H1 (cell line): ENCODE measurements at regions not wholly inside any gene's neighbourhood (a gene's known extent, or its start where the extent isn't known, plus 50 kb on each side); places are given as distances from the start of the nearest gene placed in this dataset.
A peak's percentile ranks its signal among the peaks of the same experiment; 100 is the strongest.

ENCODE experiments used
- HDAC2 ChIP-seq, 2 experiments: fragments of 300-600 bp in 1 of 2; sonication (generic) in 1 of 2; IDR thresholded peaks; 2 replicates each; pipeline ENCODE4 v1.6.1; 2011 to 2012; ENCODE audit warnings: low read depth in 2 of 2, low read length in 2 of 2, mild to moderate bottlenecking in 2 of 2, moderate library complexity in 2 of 2, borderline replicate concordance in 1 of 2, inconsistent platforms in 1 of 2
- TF ChIP-seq, protein P1 (sequence below): fragments of 300-600 bp; sonication (generic); IDR thresholded peaks from 2 replicates; pipeline ENCODE4 v1.7.1; 2012; ENCODE audit warnings: low read length, moderate library complexity, mild to moderate bottlenecking, inconsistent platforms; ENCODE audit not compliant: insufficient replicate concordance
- TF ChIP-seq, protein P2 (sequence below): IDR thresholded peaks from 2 replicates; pipeline ENCODE4 v1.6.1; 2012; ENCODE audit warnings: inconsistent platforms
- TF ChIP-seq, protein P3 (sequence below): IDR thresholded peaks from 2 replicates; pipeline ENCODE4 v1.6.1; 2011; ENCODE audit warnings: low read length, improper control_type of control experiment

DNA sequence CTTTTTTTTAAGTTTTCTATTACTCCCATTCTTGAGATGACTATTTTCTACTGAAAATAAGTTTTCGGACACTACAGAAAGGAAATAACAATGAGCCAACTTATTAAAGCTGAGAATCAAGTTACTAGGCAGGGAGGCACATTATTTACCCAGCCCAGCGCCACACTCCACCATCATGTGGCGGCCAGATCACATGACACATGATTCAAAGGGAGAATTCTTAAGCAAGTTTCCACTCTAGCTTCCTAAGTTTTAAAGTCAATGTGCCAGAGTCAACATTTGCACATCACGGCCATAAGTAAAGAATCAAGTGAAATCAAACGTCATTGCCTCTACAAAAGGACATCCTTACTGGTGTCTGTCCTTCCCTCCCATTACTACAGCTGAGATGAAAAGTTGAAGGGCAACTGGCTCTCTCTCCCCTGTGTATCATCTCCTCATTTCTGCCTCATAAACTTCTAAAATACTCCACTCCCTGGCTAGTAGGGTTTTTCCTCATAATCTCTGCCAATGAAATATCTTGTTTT is 81.7 kb downstream of the KLF12 start (continued):
- TF ChIP-seq, protein P1, sequence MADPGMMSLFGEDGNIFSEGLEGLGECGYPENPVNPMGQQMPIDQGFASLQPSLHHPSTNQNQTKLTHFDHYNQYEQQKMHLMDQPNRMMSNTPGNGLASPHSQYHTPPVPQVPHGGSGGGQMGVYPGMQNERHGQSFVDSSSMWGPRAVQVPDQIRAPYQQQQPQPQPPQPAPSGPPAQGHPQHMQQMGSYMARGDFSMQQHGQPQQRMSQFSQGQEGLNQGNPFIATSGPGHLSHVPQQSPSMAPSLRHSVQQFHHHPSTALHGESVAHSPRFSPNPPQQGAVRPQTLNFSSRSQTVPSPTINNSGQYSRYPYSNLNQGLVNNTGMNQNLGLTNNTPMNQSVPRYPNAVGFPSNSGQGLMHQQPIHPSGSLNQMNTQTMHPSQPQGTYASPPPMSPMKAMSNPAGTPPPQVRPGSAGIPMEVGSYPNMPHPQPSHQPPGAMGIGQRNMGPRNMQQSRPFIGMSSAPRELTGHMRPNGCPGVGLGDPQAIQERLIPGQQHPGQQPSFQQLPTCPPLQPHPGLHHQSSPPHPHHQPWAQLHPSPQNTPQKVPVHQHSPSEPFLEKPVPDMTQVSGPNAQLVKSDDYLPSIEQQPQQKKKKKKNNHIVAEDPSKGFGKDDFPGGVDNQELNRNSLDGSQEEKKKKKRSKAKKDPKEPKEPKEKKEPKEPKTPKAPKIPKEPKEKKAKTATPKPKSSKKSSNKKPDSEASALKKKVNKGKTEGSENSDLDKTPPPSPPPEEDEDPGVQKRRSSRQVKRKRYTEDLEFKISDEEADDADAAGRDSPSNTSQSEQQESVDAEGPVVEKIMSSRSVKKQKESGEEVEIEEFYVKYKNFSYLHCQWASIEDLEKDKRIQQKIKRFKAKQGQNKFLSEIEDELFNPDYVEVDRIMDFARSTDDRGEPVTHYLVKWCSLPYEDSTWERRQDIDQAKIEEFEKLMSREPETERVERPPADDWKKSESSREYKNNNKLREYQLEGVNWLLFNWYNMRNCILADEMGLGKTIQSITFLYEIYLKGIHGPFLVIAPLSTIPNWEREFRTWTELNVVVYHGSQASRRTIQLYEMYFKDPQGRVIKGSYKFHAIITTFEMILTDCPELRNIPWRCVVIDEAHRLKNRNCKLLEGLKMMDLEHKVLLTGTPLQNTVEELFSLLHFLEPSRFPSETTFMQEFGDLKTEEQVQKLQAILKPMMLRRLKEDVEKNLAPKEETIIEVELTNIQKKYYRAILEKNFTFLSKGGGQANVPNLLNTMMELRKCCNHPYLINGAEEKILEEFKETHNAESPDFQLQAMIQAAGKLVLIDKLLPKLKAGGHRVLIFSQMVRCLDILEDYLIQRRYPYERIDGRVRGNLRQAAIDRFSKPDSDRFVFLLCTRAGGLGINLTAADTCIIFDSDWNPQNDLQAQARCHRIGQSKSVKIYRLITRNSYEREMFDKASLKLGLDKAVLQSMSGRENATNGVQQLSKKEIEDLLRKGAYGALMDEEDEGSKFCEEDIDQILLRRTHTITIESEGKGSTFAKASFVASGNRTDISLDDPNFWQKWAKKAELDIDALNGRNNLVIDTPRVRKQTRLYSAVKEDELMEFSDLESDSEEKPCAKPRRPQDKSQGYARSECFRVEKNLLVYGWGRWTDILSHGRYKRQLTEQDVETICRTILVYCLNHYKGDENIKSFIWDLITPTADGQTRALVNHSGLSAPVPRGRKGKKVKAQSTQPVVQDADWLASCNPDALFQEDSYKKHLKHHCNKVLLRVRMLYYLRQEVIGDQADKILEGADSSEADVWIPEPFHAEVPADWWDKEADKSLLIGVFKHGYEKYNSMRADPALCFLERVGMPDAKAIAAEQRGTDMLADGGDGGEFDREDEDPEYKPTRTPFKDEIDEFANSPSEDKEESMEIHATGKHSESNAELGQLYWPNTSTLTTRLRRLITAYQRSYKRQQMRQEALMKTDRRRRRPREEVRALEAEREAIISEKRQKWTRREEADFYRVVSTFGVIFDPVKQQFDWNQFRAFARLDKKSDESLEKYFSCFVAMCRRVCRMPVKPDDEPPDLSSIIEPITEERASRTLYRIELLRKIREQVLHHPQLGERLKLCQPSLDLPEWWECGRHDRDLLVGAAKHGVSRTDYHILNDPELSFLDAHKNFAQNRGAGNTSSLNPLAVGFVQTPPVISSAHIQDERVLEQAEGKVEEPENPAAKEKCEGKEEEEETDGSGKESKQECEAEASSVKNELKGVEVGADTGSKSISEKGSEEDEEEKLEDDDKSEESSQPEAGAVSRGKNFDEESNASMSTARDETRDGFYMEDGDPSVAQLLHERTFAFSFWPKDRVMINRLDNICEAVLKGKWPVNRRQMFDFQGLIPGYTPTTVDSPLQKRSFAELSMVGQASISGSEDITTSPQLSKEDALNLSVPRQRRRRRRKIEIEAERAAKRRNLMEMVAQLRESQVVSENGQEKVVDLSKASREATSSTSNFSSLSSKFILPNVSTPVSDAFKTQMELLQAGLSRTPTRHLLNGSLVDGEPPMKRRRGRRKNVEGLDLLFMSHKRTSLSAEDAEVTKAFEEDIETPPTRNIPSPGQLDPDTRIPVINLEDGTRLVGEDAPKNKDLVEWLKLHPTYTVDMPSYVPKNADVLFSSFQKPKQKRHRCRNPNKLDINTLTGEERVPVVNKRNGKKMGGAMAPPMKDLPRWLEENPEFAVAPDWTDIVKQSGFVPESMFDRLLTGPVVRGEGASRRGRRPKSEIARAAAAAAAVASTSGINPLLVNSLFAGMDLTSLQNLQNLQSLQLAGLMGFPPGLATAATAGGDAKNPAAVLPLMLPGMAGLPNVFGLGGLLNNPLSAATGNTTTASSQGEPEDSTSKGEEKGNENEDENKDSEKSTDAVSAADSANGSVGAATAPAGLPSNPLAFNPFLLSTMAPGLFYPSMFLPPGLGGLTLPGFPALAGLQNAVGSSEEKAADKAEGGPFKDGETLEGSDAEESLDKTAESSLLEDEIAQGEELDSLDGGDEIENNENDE: no peak
- TF ChIP-seq, protein P2, sequence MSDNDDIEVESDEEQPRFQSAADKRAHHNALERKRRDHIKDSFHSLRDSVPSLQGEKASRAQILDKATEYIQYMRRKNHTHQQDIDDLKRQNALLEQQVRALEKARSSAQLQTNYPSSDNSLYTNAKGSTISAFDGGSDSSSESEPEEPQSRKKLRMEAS: 0 out of 2 replicates have a peak, but pooled peaks have one; percentile 19
- TF ChIP-seq HDAC2 (IDR thresholded peaks at IDR 0.05; ENCODE audit: borderline replicate concordance in 1 of 2, low read depth in 2 of 2, low read length in 2 of 2): no peak
- TF ChIP-seq, protein P3, sequence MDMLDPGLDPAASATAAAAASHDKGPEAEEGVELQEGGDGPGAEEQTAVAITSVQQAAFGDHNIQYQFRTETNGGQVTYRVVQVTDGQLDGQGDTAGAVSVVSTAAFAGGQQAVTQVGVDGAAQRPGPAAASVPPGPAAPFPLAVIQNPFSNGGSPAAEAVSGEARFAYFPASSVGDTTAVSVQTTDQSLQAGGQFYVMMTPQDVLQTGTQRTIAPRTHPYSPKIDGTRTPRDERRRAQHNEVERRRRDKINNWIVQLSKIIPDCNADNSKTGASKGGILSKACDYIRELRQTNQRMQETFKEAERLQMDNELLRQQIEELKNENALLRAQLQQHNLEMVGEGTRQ: peak; percentile 89
